Activated T-helper 1 cell treated with anti-CD3 and anti-CD28 coated beads, Interleukin-2, amount 50 U/mL, for 16 hours (primary cell): ENCODE measurements at regions not wholly inside any gene's neighbourhood (a gene's known extent, or its start where the extent isn't known, plus 50 kb on each side); places are given as distances from the start of the nearest gene placed in this dataset.
A peak's percentile ranks its signal among the peaks of the same experiment; 100 is the strongest.

Experiments
- DNase-seq, 2 donors: peaks; one replicate each; pipeline ENCODE4 v3.0.0-alpha.2; 2020; ENCODE audit warnings: low read depth in 1 of 2, low spot score in 1 of 2

DNA sequence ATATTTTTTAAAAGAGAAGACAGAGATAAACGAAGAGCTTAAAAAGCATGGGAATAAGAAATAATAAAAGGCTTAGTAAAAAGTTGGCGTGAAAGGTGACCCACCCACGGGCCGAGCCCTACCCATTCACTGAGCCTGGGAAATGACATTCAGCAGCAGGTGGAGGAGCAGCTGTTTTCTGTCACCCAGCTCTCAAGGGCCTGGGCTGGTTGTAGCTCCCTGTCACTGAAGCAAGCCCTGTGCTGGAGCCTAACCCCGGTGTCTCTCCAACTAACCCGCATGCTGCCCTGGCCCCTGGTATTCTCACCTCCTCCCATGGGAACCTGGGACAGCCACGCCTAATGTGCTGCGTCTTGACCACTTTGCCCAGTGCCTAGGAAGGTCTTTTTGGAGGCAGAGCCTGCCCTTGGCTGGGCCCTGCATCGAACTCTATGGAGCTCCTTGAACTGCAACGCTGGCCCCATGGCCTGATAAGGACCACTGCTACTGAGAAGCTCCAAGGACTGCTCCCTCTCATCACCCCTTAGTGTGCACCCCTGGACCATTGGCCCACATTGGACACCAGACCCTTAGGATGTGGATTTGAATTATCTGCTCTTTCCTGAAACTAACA lies 68.8 kb upstream of the IYD start:
- DNase-seq = no peak

DNA sequence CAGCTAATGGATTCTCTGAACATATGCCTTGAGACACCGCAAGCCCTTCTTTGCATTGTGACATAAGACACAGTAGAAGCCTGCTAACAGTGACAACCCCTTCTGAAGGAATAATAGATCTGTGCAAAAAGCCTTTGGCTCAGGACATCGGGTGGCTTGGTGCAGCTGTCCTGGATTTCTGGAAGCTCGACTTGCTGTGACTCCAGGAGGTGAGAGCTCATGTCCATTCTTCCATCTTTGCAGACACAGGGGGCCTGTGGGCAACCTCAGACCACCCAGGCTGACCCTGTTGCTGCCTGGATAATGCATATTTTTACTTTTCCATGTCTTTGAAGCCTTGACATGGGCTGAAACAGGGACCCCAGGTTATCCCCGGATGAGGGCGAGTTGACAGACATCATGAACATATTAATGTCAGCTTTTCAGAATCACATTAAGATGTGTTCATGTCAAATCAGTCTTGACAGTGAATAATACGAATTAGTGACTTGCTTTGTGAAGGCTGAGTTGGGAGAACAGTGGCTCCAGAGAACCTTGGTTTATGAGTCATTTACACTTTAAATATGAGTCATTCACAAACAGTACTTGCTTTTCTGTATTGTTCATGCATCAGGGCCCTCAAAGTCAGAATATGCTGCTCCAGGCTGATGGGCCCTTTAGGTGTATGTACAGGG lies 66.8 kb upstream of the IYD start:
- no peak for DNase-seq

DNA sequence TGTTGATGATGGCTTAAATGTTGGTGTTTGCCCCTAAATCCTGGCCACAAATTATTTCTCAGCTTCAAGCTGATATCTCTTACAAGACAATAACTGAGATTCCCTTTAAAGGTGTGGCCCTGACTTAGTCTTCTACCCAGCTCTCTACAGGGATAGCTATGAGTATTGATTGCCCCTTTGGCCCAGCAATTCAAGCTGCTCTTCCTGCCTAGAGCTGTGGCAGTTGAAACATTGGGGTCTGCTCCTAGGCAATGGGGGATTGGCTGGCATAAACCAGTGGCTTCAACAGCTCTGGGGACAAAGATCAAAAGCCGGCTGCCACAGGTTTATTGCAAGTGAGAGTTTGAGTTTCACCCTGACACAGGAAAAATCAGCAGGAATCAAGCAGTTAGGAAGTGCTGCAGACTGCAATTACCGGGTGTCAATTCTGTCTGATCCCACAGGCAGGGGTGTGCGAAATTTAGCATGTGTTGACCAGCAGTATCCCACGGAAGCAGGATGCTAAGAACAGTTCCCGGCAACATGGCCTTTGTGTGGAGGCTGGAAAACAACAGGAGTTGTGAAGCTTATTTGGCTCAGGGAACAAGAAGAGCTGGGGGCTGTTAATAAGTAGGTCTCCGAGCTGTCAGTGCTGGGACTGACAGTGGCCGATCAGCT lies 66.2 kb upstream of the IYD start:
- no peak for DNase-seq

DNA sequence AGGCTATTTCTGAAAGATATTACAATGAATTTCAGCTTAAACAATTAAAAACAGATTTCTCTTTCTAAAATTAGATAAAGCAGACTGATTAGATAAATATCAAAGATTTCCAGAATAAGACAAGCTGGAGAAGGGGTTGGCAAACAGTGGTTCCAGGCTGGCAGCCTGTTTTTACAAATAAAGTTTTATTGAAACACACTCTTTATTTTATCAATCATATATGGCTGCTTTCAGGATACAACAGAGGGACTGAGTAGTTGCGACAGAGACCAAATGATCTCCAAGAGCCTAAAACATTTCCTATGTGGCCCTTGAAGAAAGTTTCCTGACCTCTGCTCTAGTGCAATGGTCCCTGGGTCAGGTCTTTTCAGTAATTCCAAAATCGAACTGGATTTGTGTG lies 65.6 kb upstream of the IYD start:
- DNase-seq = no peak

DNA sequence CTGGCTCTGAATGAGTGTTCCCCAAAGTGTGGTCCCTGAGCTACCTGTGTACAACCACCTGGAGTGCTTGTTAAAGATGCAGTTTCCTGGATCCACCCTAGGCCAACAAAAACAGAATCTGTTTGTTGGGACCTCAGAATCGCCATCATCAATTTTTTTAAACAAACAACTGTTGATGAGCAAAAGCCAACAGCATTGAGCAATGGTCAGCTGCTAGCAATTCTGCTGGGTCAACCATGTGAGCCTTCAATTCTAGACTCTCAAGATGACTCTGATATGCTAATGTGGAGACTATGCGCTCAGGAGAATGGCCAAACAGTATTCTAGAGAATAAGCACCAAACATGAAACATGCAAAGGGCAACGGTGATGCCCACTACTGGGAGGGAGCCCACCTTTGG lies 64.4 kb upstream of the IYD start:
- DNase-seq = no peak

DNA sequence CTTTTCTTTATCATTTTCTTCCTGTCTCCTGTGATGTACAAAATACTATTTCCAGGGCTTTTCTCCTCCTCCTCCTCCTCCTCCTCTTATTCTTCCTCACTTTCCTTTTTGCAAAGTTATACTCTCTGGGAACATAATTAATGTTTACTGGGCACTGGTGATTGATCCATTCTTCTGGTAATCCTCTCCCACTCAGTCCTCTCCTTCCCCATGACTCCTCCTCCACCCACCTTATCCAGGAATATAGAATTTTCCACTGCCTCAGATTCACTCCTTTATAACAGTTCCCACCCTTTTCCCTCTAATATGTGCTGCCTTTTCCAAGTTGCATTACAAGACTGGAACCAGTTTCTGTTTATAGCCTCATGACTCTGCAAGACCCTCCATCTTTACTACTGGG lies 62.5 kb upstream of the IYD start:
- no peak for DNase-seq

DNA sequence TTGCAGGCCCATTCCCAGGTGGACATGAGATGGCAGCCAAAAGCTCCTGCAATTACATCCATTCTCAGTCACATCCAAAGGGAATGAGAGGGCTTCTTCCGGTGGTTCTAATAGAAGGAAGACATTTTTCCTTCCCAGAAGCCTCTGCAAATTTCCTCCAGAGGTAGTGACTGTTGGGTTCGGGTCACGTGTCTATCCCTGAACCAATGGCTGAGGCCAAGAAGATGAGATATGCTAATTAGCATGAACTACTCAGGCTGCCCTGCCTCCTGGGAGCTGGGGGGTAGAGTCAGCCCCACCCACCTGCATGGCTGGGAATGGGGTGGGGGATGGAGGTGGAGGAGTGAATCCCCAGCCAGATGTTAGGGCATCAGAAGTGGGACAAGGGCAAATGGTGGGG lies 61.3 kb upstream of the IYD start:
- no peak for DNase-seq

DNA sequence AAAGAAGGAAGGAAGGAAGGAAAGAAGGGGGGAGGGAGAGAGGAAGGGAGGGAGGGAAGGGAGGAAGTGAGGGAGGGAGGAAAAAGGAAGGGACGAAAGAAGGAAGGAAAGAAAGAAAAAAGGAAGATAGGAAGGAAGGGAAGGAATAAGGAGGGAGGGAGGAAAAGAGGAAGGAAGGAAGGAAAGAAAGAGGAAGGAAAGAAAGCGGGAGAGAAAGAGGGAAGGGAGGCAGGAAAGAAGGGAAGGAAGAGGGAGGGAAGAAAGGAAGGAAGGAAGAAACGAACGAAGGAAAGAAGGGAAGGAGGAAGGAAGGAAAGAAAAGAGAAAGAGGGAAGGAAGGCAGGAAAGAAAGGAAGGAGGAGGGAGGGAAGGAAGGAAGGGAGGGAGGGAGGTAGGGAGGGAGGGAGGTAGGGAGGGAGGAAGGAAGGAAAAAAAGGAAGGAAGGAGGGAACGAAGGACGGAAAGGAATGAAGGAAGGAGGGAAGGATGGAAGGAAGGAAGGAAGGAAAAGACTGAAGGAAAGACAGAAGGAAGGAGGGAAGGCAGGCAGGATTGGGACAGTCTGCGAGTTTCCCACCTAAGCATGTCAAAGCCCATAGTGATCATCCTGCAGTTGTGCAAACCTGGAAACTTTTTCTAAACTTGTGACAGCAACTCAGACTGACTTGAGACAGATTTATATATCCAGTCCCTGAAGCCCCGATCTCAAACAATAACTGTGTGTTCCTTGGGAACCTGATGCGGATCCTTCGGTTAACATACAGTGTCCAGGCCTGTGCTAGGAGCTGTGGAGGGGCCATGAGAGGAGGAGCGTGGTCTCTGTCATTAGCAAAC lies 59.8 kb upstream of the IYD start:
- DNase-seq = no peak

DNA sequence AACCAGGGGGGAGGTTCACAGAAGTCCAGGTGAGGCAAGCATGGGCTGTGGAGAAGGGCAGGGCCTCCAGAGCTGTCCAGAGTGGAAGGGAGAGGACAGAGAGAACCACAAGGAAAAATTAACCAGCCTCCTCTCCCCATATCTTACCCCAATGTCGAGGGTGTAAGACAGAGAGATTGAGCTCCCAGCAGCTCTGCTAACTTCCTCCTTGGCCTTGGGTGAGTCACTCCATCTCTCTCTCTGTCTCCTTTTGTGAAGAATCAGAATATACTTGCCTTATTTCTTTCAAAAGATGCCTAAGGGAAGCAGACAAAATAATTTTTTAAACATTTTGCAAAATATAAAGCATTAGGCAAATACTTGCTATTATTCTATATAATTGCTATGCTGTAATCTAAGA lies 58.3 kb upstream of the IYD start:
- DNase-seq = no peak

DNA sequence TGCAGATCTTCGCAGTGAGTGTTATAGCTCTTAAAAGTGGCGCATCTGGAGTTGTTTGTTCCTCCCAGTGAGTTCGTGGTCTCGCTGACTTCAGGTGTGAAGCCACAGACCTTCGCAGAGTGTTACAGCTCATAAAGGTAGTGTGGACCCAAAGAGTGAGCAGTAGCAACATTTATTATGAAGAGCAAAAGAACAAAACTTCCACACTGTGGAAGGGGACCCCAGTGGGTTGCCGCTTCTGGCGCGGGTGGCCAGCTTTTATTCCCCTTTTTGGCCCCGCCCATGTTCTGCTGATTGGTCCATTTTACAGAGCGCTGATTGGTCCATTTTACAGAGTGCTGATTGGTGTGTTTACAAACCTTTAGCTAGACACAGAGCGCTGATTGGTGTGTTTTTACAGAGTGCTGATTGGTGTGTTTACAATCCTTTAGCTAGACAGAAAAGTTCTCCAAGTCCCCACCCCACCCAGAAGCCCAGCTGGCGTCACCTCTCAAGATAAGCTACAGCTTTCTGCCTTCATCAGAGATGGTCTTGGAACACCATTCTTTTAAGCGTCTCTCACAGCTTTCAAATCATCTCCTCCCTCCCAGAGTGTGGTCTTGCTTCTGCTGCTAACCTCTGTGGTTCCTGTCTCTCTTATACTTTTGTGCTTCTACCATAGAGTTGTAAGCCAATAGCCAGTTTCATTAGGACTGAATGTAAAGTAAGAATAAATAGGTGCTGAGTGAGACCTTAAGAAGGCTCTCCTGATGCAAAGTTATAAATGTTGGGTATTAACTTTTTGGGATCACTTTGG lies 57.5 kb upstream of the IYD start:
- DNase-seq = peak in 1 of 2 donors; percentile 6

DNA sequence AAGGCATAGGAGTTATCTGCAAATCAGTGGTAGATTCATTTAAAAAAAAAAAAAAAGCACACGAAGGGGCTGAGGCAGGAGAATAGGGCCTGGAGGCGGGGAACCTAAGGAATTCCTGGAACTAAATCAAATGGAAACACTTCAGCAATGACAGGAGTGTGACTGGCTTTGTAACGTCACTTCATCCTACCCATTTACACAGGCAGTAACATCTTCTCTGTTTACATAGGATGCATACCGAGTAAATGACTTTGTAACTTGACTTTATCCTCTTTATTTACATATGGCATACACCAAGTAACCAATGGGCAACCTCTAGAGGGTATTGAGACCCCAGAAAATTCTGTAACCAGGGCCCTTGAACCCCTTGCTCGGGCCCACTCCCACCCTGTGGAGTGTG lies 56.4 kb upstream of the IYD start:
- no peak for DNase-seq

DNA sequence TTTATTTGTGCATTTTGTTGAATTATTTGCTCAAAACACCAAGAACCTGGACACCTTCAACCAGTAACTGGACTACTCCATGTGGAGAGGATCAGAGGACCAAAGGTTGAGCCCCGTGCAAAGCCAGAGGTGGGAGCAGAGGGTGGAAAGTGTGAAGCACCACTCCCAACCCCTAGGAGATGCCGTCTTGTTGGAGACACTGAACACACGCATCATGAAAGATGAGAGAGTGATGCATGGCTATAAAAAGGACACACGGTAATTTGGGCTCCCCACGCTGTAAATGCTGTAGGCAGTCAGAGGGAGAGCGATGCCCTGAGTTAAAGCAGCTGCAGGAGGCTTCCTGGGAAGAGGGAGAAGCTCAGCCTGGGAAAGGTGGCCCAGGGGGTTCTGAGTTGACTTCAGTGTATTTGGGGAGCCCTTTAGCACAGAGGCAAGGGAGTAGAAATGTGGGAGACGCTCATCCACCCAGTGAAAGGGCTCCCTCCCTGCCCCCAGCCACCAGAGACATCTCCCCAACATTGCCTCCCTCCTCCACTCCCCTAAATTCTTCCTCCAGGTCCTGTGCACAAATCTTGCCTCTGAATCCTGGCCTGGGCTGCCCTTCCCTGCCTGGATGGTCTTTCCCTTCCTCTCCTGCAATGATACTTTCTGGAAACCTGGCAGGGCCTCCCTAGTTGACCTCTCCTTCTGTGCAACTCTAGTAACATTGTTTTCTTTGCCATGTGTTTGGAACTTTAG lies 55.8 kb upstream of the IYD start:
- no peak for DNase-seq

DNA sequence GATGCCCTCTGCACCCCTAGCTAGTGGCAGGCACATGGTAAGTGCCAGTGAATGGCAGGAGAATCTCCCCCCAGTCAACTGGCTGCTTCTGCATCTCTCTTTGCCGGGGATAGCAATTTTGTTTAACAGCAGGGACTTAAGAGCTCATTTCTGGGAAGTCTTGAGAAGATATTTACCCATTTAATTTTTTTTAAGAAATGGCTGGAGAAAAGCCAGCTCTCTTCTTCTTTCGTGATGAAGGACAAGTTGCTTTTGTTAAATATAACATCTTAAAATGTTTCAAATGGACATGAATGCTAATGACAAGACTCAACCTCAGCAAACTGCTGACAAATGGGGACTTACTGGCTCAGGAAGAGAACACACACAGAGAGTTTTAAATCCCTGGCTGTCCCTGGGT lies 55.0 kb upstream of the IYD start:
- no peak for DNase-seq

DNA sequence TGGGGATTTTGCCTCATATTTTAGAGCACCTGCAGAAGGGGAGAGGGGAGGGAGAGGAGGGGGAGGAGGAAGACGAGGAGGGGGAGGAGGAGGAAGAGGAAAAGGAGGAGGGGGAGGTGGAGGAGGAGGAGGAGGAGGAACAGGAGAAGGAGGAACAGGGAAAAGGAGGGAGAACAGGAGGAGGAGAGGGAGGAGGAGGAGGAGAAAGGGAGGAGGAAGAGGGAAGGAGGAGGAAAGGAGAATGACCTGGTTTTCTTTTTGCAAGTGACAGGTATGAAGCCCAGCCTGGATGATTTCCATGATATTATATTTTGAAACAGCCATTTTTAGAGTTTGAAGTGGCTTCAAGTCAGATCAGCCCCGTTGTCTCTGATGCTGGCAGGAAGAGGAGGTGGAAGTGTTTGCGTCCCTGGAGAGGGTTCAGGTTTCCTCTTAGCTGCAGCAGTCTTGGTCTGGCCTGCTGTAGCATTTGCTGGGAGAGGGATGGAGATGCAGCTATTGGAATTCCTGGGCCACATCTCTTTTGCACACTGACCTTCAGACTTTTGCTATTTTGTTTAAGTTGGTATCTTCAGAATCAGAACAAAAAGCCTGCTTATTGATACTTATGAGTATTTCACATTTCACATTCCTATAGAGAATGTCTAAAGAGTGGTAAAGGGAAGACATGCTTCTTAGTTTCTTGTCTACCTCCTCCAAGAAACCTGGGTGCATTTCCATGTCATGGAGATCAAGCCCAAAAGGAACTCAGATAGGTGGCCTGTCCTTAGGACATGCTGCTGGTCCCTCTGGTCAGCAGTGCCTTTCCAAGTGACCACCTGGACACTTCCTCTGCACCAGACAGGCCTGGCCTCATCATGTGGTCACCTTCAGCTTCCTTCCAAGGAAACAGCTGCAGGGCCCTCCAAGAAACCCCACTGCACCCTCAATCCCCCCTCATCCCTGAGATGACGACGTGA lies 54.3 kb upstream of the IYD start:
- no peak for DNase-seq

DNA sequence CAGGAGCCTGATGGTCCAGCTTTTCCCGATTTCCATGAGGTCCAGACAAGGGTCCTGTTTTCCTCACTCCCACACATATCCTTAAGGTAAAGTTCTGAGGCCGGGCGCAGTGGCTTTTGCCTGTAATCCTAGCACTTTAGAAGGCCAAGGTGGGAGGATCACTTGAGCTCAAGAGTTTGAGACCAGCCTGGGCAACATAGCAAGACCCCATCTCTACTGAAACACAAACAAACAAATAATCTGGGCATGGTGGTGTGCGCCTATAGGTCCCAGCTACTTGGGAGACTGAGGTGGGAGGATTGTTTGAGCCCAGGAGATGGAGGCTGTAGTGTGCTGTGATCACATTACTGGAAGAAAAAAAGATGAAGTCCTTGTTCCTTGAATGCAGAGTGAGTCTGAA lies 53.2 kb upstream of the IYD start:
- no peak for DNase-seq

DNA sequence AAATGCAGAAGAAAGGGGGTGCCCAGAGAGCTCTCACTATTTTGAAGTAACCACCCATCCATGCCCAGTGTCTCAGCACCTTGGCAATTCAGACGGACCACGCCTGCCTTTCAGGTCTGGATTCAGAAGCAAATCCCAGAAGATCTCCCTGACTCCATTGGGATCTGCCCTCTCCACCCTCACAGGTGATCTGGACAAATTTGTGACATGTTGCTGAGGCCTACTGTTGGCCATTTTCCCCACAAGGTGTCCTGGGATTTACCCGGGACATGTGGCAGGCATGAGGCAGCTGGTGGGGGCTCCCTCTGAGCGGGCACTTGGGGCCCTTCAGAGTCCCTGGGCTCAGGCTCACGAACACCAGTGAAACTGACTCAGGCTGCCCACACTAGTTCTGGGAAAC lies 51.9 kb upstream of the IYD start:
- DNase-seq = no peak
